HG03575 (cell line): ENCODE measurements at regions not wholly inside any gene's neighbourhood (a gene's known extent, or its start where the extent isn't known, plus 50 kb on each side); places are given as distances from the start of the nearest gene placed in this dataset.

Experiments
- ATAC-seq: cut with Tn5 transposase; IDR thresholded peaks from one replicate; pipeline ENCODE4 v1.9.1; 2021; ENCODE audit not compliant: unreplicated experiment, insufficient number of reproducible peaks, low FRiP score; ENCODE audit errors: extremely low read depth

DNA sequence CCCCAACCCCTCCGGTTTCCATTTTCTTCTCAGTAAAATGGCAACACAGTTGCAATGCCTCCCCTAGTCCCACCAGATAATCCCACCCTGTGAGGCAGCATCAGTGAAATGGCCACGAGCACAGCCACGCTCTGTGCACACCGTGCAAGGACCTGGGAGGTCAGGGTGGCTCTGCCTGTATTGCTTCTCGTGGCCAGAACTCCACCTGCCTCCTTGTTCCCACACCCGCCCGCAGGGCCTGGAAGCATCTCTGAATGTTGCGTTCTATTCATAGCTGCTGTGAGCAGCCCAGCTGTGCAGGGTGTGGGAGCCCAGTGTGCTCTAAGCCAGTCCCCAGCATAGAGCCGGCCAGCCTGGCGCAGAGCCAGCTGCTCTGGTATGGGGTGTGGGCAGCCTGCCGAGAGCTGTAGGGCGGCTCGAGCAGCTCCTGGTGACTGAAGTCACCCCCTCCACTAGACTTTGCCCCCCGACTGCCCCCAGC is 161.1 kb downstream of the DLL1 start:
- ATAC-seq: no peak

DNA sequence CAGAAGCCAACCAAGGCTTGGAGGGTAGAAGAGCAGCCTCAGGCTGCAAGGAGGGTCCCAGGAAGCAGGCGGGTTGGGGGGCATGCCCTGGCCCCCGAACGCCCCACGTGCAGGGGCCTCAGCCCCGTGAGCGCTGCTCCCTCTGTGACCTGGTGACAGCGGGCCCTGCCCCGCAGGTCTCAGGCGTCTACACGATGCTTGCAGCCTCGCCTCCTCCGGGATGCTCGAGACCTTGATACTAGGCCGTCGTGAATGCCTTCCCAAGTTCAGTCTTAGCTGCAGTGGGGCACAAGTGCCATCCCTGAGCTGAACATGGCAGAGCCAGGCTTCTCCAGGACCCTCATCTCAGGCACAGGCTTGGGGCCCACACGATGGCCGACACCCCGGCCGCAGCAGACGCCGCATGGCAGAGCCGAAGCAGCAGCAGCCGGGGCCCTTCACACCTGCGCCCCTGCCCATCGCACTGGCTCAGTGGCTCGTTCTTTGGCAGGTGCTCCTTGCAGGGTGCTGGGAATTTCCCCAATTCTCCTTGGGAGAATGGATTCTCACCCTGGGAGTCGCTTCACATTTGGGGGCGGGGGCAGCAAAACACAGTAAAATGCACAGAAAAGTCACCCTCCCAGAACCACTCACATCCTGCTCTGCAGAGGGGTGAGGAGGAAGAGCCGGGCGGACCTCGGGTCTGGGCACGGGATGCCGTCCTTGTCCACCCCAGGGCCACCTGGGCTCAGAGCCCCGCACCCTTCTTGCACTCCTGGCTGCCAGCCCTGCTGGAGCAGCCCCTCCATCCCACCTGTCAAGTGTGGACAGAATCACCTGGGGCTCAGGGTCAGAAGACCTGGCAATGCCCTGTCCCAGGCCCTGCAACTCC is 161.8 kb downstream of the DLL1 start:
- no peak for ATAC-seq

DNA sequence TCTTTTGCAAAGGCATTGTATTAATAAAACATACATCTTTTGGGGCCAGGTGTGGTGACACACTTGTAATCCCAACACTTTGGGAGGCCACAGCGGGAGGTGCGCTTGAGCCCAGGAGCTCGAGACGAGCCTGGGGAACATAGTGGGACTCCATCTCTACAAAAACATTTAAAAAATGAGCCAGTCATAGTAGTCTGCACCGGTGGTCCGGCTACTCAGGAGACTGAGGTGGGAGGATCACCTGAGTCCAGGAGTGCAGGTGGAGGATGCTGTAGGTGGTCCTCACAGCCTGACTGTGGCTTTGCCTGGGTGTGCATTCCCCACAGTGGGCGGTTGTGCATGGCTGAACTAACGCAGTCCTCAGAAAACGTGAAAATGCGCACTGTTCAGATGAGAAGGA is 162.5 kb downstream of the DLL1 start:
- no peak for ATAC-seq

DNA sequence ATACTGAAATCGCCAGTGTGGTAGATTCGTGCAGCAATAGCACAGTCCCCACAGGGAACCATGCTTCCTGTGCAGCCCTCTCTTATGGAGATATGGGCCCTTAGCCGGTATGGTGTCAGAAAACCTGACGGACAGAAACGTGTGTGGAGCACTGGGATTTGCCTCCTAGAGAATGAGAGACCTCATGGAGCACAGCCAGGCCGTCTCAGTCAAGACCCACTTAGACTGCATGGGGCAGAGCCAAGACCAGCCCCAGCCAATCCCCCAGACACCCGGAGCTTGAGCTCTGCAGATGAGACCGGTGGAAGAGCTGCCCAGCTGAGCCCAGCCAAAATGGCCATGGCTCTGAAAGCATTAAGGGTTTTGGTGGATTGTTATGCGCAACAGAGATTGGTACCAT is 163.7 kb downstream of the DLL1 start:
- no peak for ATAC-seq

DNA sequence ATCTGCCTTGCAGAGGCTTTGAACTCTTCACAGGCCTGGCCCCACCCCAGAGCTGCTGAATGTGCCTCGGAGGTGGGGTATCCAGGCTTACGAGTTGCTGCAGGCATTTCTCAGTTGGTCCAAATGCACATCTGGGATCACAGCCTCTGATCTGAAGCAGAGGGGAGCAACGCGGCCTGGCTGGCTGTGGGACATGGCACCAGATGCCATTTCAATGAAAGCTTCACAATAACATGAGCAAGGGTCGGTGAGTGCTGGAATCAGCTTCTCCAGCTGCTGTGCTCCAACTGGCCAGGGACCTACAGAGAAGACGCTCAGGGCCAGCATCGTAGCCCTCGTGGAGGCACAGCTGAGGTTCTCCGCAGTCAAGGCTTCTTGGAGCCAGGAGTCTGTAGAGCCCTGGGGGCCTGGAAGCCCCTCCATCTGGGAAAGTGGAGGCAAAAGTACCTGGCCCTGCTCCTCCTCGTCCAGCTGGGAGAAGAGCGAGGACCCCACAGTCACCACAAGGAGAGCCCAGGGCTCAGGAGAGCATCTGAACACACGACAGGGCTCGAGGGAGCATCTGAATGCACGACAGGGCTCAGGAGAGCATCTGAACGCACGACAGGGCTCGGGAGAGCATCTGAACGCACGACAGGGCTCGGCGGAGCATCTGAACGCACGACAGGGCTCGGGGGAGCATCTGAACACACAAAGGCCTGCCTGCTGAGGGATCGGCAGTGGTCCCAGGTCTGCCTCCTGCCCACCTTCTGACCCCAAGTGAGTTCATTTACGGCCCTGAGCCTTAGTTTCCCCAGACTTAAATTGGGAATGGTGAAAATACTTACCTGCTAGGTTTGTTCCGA is 165.2 kb downstream of the DLL1 start:
- no peak for ATAC-seq

DNA sequence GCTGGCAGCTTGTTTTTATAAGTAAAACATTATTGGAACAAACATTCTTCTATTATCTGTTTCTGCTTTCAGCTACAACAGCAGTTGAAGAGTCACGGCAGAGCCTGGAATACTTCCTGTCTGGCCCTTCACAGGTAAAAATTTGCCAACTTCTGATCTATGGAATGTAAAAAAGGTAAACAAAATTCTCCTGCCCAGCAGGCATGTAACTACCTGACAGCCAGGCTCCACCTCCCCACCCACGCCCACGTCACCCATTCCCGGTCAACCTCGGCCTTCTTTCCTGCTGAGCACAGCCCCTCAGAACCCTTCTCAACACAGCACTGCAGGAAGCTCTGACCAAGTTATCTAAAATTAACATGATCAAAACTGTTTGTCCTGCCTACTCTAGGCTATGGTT is 166.0 kb downstream of the DLL1 start:
- no peak for ATAC-seq

DNA sequence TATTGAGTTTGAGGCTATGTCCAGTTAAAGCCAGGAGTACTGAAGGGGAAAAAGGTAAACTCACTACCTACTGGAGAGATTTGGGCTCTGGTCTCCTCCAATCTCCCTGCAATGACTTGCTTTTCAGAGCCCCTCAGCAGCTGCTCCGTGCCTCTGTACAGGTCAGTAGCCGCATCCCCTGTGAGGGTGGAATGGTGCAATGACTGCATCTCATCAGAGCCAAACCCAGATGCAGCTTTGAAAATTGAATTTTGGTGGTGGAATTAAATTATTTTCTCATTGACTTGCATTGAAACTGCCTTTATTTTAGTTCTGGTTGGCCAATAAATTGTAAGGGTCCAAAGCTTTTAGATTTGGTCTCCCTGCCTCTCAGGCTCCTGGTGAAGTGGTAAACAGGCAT is 166.7 kb downstream of the DLL1 start:
- no peak for ATAC-seq

DNA sequence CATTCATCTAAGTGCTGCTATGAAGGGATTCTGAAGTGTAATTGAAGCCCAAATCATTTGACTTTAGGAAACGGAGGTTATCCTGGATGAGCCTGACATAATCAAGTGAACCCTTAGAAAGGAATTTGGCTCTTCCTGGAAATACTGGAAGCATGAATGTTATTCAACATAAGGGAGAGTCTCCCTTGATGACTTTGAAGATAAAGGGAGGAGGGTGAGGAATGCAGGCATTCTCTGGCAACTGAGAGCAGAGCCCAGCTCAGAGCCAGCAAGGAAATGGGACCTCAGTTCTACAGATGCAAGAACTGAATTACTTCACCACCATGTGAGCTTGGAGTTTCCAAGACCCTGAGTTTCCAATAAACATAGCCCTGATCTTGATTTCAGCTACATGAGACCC is 168.2 kb downstream of the DLL1 start:
- no peak for ATAC-seq

DNA sequence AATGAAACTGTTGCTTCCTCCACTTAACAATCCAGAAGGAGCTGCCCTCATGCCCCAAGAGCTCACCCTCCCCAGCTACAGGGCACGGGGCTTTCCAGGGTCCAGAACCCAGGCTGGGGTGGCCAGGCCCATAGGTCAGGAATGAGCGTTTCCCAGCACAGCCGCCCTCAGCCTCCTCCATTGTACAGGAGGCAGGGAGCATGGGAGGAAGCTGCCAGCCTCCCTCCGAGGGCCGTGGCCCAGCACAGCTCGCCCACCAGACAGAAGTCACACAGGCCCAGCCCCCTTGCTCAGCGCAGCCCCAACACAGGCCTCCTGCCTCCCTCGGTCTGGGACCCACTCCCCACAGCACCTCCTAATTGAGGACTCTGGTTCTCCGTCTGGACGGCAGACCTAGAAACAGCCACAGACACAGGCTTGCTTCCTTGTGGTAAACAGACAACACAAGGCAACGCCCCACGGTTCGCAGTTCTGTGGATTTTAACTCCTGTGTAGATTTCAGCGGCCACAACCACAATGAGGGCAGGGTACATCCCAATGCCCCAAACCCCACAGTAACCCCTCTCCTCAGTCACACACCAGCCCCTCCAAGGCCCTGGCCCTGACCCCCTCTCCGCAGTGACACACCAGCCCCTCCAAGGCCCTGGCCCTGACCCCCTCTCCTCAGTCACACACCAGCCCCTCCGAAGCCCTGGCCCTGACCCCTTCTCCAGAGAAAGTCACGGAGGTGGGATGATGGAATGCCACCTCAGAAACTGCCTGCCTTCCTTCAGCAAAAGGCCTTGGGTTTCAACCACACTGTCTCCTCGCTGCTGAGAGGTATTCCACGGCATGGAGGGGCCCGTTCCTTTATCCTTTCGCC is 173.5 kb downstream of the DLL1 start:
- ATAC-seq: no peak

DNA sequence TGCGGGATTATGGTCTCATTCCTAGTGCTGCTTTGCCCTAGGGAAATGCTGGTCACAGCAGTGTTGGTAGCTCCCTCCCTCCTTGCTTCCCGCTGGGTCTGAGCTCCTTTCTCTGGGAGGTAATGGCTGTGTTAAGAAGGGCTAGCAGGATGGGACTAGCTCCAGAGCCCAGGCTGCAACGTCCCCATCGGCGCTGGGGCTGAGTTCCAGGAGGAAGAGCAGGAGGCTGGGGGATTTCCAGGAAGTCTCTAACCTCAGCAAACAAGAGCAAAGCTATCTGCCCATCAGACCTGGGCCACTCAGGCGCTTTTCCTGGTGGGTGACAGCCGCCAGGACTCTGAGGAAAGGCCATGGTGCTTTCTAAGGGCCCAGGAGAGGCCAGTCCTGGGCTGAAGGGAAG is 174.2 kb downstream of the DLL1 start:
- ATAC-seq: no peak

DNA sequence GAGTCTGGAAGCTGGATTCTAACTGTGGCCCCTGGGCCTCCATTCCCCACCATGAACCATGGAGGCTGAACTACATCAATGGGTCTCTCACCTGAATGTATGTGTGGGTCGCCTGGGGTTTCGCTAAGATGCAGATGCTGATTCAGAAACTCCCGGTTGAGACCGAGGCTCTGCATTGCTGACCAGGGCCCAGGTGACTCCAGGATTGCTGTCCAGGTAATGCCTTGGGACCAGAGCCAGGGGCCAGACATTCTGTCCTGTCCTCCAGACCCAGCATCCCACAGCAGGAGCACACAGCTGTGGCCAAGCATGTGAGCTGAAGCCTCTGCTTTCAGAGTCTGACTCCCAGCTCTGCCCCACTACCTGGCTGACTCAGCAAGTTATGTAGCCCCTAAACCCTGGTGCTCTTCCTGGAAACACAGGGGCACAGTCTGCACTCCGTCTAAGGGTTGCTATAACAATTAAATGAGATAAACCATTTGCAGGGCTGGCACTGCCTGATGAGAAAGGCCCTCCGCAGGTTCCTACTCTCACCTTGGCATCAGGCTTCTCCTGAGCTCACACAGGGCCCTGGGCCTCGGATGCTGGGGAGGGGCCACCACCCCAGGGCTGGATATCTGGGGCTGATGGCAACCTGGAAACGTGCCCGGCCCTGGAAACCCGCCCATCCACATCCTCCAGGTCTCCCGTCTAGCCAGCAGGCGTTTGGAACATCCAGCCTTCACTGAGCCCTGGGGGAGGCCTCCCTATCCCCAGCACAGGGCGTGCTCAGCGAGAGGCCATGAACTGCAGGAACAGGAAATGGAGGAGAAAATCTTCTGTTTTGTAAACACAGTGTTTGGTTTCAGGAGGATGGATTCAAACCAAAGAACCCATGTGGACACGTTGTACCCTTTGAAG is 175.7 kb downstream of the DLL1 start:
- ATAC-seq: no peak

DNA sequence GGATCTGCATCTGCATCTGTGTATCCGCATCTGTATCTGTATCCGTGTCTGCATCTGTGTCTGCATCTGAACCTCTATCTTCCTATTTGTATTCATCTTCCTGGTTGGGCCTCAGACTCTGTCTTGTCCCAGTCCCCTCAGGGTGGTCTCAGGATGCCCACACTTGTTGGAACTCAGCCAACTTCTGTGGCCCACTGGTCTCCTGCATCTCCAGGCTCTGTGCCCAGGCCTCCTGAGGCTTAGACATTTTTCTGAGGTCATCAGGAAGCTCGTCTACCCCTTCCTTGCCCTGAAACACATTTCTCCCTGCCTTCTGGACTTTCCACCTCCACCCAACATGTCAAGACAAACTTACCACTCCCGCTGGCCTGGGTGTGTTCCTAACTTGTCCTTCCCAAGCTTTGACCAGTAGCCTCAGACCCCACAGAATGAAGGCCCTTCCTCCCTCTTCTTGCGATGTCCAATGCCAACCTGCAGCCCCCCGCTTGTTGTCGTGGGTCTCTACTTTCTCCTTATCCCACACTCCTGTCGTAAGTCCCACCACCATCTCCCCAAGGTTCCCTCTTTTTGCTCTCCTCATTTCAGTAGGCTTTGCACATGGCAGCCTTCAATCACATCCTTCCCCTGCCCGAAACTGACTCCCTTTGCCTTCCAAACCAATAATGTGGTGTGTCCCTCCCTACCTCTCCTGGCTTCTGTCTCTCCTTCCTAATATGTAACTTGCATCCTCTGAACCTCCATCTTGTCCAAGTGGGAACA is 176.5 kb downstream of the DLL1 start:
- ATAC-seq: no peak

DNA sequence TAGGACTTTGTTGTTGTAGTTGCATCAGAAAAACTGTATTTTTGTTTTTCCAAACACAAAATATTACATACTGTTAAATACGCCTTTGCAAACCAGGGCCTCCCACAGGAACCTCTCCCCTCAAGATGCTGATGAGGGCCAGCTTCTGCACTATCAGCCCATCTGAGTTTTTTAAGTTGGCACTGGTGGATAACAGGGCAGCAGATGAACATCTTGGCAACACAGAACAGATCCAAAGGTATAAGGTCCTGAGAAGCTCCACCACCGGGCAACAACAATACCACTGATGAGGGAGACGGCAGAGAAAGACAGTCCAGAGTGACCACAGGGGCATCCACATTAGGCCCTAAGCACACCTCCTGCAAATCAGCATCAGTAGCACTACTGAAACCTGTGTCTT is 177.7 kb downstream of the DLL1 start:
- no peak for ATAC-seq

DNA sequence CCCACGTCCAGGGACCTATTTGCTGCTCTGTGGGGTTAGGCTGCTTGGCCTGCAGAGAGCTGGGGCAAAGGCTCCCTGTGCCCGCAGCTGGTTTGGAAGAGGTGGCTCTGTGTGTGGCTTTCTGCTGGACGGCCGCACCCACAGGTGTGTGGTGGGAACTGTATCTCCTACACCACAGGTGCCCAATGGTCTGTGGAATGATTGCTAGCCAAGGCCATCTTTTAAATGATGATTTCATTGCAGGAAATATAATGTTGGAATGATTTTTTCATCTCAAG is 178.4 kb downstream of the DLL1 start:
- no peak for ATAC-seq

DNA sequence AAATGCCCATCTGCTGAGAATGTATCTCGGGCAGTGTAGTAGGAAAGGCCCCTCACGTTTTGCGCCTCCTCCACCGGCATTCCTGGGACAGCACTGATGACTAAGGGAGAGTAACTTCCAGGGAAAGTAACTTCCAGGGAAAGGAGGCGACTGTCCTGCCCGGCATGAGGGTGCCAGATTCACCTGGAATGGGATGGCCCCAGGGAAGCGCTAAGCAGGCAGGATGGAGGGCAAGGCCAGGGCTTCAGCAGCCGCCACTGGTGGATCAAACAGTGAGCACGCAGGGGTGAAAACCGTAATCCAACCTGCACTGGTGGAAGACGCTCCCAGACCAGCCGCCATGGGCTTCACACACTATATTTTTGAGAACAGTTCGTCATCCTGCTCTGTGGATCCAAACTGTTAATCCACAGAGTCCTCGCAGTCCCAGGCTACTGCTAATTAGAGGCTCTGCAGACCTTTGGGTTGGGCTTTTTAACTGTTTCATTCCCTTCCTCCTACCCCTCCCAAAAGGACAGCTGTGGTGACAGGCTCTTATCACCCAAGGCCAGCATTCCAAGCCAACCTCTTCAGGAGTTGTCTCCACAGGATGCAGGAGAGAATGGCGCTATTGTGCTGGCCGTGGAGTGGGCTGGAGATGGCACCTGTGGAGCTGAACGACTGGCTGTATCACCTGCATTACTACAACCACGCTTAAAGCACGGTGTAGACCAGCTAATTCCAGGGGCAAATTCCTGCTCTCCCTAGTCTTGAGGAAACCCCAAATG is 178.9 kb downstream of the DLL1 start:
- ATAC-seq: no peak

DNA sequence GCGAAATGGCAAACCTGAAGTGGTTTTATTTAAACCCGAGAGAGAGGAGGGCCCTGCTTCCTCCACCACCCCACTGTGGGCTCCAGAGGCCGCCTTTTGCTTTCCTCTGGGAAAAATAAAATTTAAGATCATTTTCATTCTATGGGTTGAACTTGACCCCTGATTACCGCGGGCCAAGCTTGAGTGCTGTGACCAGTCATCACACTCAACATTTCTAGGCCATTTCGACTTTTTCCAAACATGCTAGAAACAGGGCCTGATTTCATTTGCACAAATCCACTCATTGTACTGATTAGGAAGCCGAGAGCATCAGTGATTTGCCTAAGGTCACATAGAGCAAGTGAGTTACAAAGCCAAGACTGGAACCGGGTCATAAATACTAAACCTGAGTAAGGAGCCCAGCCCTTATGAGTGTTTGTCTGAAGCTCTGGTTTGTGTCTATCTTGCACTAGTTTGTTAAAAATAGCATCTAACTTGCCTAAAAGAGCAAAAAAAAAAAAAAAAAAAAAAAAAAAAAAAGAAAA is 179.7 kb downstream of the DLL1 start:
- no peak for ATAC-seq
